Left cardiac atrium (tissue), 4 donors: ENCODE measurements at regions not wholly inside any gene's neighbourhood (a gene's known extent, or its start where the extent isn't known, plus 50 kb on each side); places are given as distances from the start of the nearest gene placed in this dataset.
"Not testable (repeated sequence)": the region's sequence is repeated elsewhere in the genome, so short reads cannot be mapped to it uniquely, and the experiment has no call there.

Experiments used
- ATAC-seq, 2 donors: fragments of 200-7000 bp; cut with Tn5 transposase; one replicate each; pipeline ENCODE4 v1.9.1; 2020; ENCODE audit warnings: mild to moderate bottlenecking in 2 of 2, moderate library complexity in 2 of 2
- DNase-seq: peaks from one replicate; pipeline ENCODE4 v3.0.0-alpha.2; 2020
- intact Hi-C, 2 donors: fragments of 100-400 bp; cut with DNase I; formaldehyde crosslinking; loops; one replicate each; pipeline versions ENCODE4 v1.14.1 to v1.15.1; 2022 to 2023
- donor health status: DM: no; HTN: yes; CAD: no.
- donor health status: DM: no; HTN: yes; CAD: no; lungs with severe emphysema.
- donor health status: DM: yes; HTN: yes; CAD: no.
- donor health status: Dilated cardiomyopathy.

- no peak for DNase-seq
- ATAC-seq, result no peak
- intact Hi-C loops, result no loop called here
Measured at GRCh38 chr7:156590212-156590611, 50.4 kb upstream of the RNF32 start.

- DNase-seq (no peak), ATAC-seq (no peak)
- intact Hi-C loops, result no loop called here
Measured at GRCh38 chr7:156589808-156590207, 50.8 kb upstream of the RNF32 start.

GRCh38 chr7:156585926-156586325 is 54.6 kb upstream of the RNF32 start:
- intact Hi-C loops, result no loop called here
- no peak for DNase-seq
- ATAC-seq, result no peak

- no peak for DNase-seq
- ATAC-seq, result no peak
- intact Hi-C loops, result no loop called here
Measured at GRCh38 chr7:156585025-156585648, 55.4 kb upstream of the RNF32 start.

GRCh38 chr7:156582591-156583123 is 57.9 kb upstream of the RNF32 start:
- DNase-seq (no peak), ATAC-seq (no peak)
- intact Hi-C loops, result no loop called here

GRCh38 chr7:156580036-156580435 is 60.5 kb upstream of the RNF32 start:
- ATAC-seq, result no peak
- DNase-seq, result no peak
- intact Hi-C loops, result no loop called here

GRCh38 chr7:156579566-156579965 is 61.0 kb upstream of the RNF32 start:
- ATAC-seq (no peak), DNase-seq (no peak)
- intact Hi-C loops, result no loop called here

- ATAC-seq (no peak), DNase-seq (no peak)
- intact Hi-C loops, result no loop called here
Measured at GRCh38 chr7:156578978-156579430, 61.6 kb upstream of the RNF32 start.

- no peak for ATAC-seq
- intact Hi-C loops, result no loop called here
- DNase-seq, result no peak
Measured at GRCh38 chr7:156578578-156578940, 62.0 kb upstream of the RNF32 start.

GRCh38 chr7:156577645-156578577 is 62.7 kb upstream of the RNF32 start:
- ATAC-seq (no peak), DNase-seq (no peak)
- intact Hi-C loops, result no loop called here

- DNase-seq, result no peak
- no peak for ATAC-seq
- intact Hi-C loops, result no loop called here
Measured at GRCh38 chr7:156576216-156577058, 64.1 kb upstream of the RNF32 start.

GRCh38 chr7:156568258-156568657 is 72.3 kb upstream of the RNF32 start:
- DNase-seq (no peak), ATAC-seq (no peak)
- intact Hi-C loops, result no loop called here

GRCh38 chr7:156566812-156567549 is 73.6 kb upstream of the RNF32 start:
- ATAC-seq (no peak), DNase-seq (no peak)
- intact Hi-C loops, result no loop called here

- ATAC-seq, intact Hi-C loops, DNase-seq: not testable (repeated sequence)
Measured at GRCh38 chr7:156565002-156565401, 75.6 kb upstream of the RNF32 start.

- intact Hi-C loops, result no loop called here
- no peak for DNase-seq
- ATAC-seq, result no peak
Measured at GRCh38 chr7:156560696-156561095, 79.9 kb upstream of the RNF32 start.

GRCh38 chr7:156560075-156560474 is 80.5 kb upstream of the RNF32 start:
- intact Hi-C loops, result no loop called here
- DNase-seq, result no peak
- no peak for ATAC-seq

GRCh38 chr7:156559001-156559400 is 81.6 kb upstream of the RNF32 start:
- DNase-seq, result no peak
- ATAC-seq, result no peak
- intact Hi-C loops, result no loop called here

GRCh38 chr7:156558198-156558597 is 82.4 kb upstream of the RNF32 start:
- intact Hi-C loops, result no loop called here
- DNase-seq (no peak), ATAC-seq (peak in 1 of 2 donors; percentile 68)

- ATAC-seq (no peak), DNase-seq (no peak)
- intact Hi-C loops, result no loop called here
Measured at GRCh38 chr7:156556083-156556482, 84.5 kb upstream of the RNF32 start.
